HEK293 (cell line): ENCODE measurements at regions not wholly inside any gene's neighbourhood (a gene's known extent, or its start where the extent isn't known, plus 50 kb on each side); places are given as distances from the start of the nearest gene placed in this dataset.

Experiments used
- CTCF ChIA-PET: fragments of 350-600 bp; formaldehyde crosslinking; extraction: SDS; loops from one replicate; lab custom pipeline; 2021; ENCODE audit warnings: antibody characterized with exemption; lab: Yijun Ruan, JAX
- POLR2A ChIA-PET: fragments of 300-600 bp; formaldehyde crosslinking; extraction: SDS; loops from one replicate; lab custom pipeline; 2020; ENCODE audit warnings: antibody characterized with exemption, inconsistent platforms; lab: Yijun Ruan, JAX
- H3K27ac ChIP-seq: fragments of 200-500 bp; sonication (Bioruptor generic); 2 replicates; pipeline ENCODE4 v1.5.1; 2014; ENCODE audit warnings: low read depth, low read length, control low read depth, inconsistent platforms; ENCODE audit errors: extremely low read depth
- H3K36me3 ChIP-seq, 2 experiments: fragments of 200-500 bp in 1 of 2; sonication (Bioruptor generic) in 1 of 2; 1 replicate in 1 of 2; 2 replicates in 1 of 2; pipeline ENCODE4 v1.5.1; 2014 to 2017; ENCODE audit warnings: inconsistent platforms in 2 of 2, low read length in 2 of 2; ENCODE audit not compliant: control insufficient read depth in 2 of 2, insufficient read depth in 1 of 2
- H3K4me1 ChIP-seq: fragments of 200-500 bp; sonication (Bioruptor generic); 2 replicates; pipeline ENCODE4 v1.5.1; 2014; ENCODE audit warnings: mild to moderate bottlenecking, low read length, inconsistent platforms; ENCODE audit not compliant: control insufficient read depth, insufficient read depth
- H3K4me3 ChIP-seq: 2 replicates; pipeline ENCODE4 v1.5.1; 2011; ENCODE audit warnings: low read depth, mild to moderate bottlenecking, control low read depth, low read length, moderate library complexity
- H3K9me3 ChIP-seq: fragments of 200-500 bp; sonication (Bioruptor generic); 2 replicates; pipeline ENCODE4 v1.5.1; 2014; ENCODE audit warnings: low read depth, low read length, inconsistent platforms; ENCODE audit not compliant: control insufficient read depth, insufficient read depth
- CTCF ChIP-seq: fragments of 450-650 bp; formaldehyde crosslinking; IDR thresholded peaks from 2 replicates; pipeline ENCODE4 v1.5.1; 2016; ENCODE audit warnings: missing biosample characterization, missing genetic modification characterization
- EGR2 ChIP-seq: fragments of 450-650 bp; formaldehyde crosslinking; IDR thresholded peaks from 2 replicates; pipeline ENCODE4 v1.5.1; 2016; ENCODE audit warnings: low read depth, missing biosample characterization, missing genetic modification characterization
- IKZF3 ChIP-seq: fragments of 450-650 bp; IDR thresholded peaks from 2 replicates; pipeline ENCODE4 v1.5.0; 2018; ENCODE audit warnings: missing biosample characterization, mild to moderate bottlenecking, missing genetic modification characterization, moderate library complexity
- PRDM1 ChIP-seq: fragments of 450-650 bp; formaldehyde crosslinking; IDR thresholded peaks from 2 replicates; pipeline ENCODE4; 2016; ENCODE audit warnings: missing biosample characterization, missing genetic modification characterization
- RBAK ChIP-seq: fragments of 450-650 bp; formaldehyde crosslinking; IDR thresholded peaks from 2 replicates; pipeline ENCODE4 v1.5.1; 2016; ENCODE audit warnings: missing biosample characterization, missing genetic modification characterization
- TSHZ1 ChIP-seq: fragments of 450-650 bp; formaldehyde crosslinking; IDR thresholded peaks from 2 replicates; pipeline ENCODE4 v1.5.1; 2016; ENCODE audit warnings: missing biosample characterization, missing genetic modification characterization, borderline replicate concordance
- ZFHX2 ChIP-seq: fragments of 450-650 bp; formaldehyde crosslinking; conservative IDR thresholded peaks from 2 replicates; pipeline ENCODE4 v1.5.1; 2016; ENCODE audit warnings: missing biosample characterization, missing genetic modification characterization
- ZNF121 ChIP-seq: fragments of 450-650 bp; formaldehyde crosslinking; IDR thresholded peaks from 2 replicates; pipeline ENCODE4 v1.5.1; 2016; ENCODE audit warnings: missing biosample characterization, missing genetic modification characterization
- ZNF2 ChIP-seq: fragments of 450-650 bp; formaldehyde crosslinking; IDR thresholded peaks from 2 replicates; pipeline ENCODE4 v1.5.1; 2016; ENCODE audit warnings: missing biosample characterization, missing genetic modification characterization
- ZNF426 ChIP-seq: fragments of 450-650 bp; formaldehyde crosslinking; IDR thresholded peaks from 2 replicates; pipeline ENCODE4 v1.5.1; 2017; ENCODE audit warnings: missing biosample characterization, missing genetic modification characterization, mild to moderate bottlenecking, inconsistent platforms, moderate library complexity
- ZNF473 ChIP-seq: fragments of 450-650 bp; formaldehyde crosslinking; IDR thresholded peaks from 2 replicates; pipeline ENCODE4 v1.5.1; 2017; ENCODE audit warnings: missing biosample characterization, missing genetic modification characterization
- ZNF560 ChIP-seq: fragments of 450-650 bp; formaldehyde crosslinking; IDR thresholded peaks from 2 replicates; pipeline ENCODE4 v1.5.1; 2017; ENCODE audit warnings: missing biosample characterization, missing genetic modification characterization, borderline replicate concordance
- ZNF580 ChIP-seq: fragments of 450-650 bp; formaldehyde crosslinking; IDR thresholded peaks from 2 replicates; pipeline ENCODE4 v1.5.1; 2016; ENCODE audit warnings: missing biosample characterization, missing genetic modification characterization
- ZNF629 ChIP-seq: fragments of 450-650 bp; formaldehyde crosslinking; IDR thresholded peaks from 2 replicates; pipeline ENCODE4 v1.5.1; 2017; ENCODE audit warnings: missing biosample characterization, missing genetic modification characterization
- ZNF707 ChIP-seq: fragments of 450-650 bp; formaldehyde crosslinking; IDR thresholded peaks from 2 replicates; pipeline ENCODE4 v1.5.1; 2016; ENCODE audit warnings: missing biosample characterization, missing genetic modification characterization
- ZNF776 ChIP-seq: fragments of 450-650 bp; formaldehyde crosslinking; IDR thresholded peaks from 2 replicates; pipeline ENCODE4 v1.5.0; 2017; ENCODE audit warnings: missing biosample characterization, missing genetic modification characterization, borderline replicate concordance
- ZNF792 ChIP-seq: fragments of 450-650 bp; formaldehyde crosslinking; IDR thresholded peaks from 2 replicates; pipeline ENCODE4 v1.5.1; 2016; ENCODE audit warnings: missing biosample characterization, missing genetic modification characterization
- ZSCAN4 ChIP-seq: fragments of 450-650 bp; formaldehyde crosslinking; IDR thresholded peaks from 2 replicates; pipeline ENCODE4 v1.5.1; 2017; ENCODE audit warnings: missing biosample characterization, missing genetic modification characterization

GRCh38 chr5:36384845-36385244 is 83.1 kb upstream of the RANBP3L start (continued):
- TF ChIP-seq ZNF707 (tag by site-specific recombination) (no peak), IKZF3 (no peak), ZNF792 (no peak)

- TF ChIP-seq ZNF2 (tag by site-specific recombination) (no peak), ZFHX2 (tag by site-specific recombination) (peak; percentile 81), EGR2 (tag by site-specific recombination) (peak; percentile 88)
- CTCF ChIA-PET, result interaction anchor here (0.9 to 1.3 kb wide), 2 partner anchors 9 to 78 kb away, joined by 3 read pairs; no protein-coding TSS in a partner anchor
- POLR2A ChIA-PET, result no interaction called here
- Histone ChIP-seq H3K36me3 (no peaks in the 10 kb centered on the region), H3K27ac (no peak overlapping the region), H3K9me3 (no peaks in the 10 kb centered on the region), H3K4me1 (no peaks in the 10 kb centered on the region), H3K4me3 (no peak overlapping the region)
Observed at GRCh38 chr5:36385495-36385894, 83.8 kb upstream of the RANBP3L start.

GRCh38 chr5:36388288-36388687 is 86.6 kb upstream of the RANBP3L start:
- Histone ChIP-seq H3K4me3 (no peak overlapping the region), H3K27ac (no peak overlapping the region), H3K9me3 (no peaks in the 10 kb centered on the region), H3K4me1 (peaks cover 2% of the 10 kb centered on the region; the same call in 1 of the 2 replicates), H3K36me3 (no peaks in the 10 kb centered on the region)
- ChIA-PET POLR2A (no interaction called here), CTCF (interaction anchor here (0.7 to 3.1 kb wide), 5 partner anchors 10 to 454 kb away, joined by 3 to 8 read pairs (median 3); no protein-coding TSS in a partner anchor)
- no peak for TF ChIP-seq ZNF473 (tag by site-specific recombination)

GRCh38 chr5:36389245-36389644 is 87.5 kb upstream of the RANBP3L start:
- Histone ChIP-seq H3K36me3 (no peaks in the 10 kb centered on the region), H3K4me1 (peaks cover 2% of the 10 kb centered on the region; the same call in 1 of the 2 replicates), H3K9me3 (no peaks in the 10 kb centered on the region), H3K27ac (no peak overlapping the region), H3K4me3 (no peak overlapping the region)
- TF ChIP-seq CTCF (peak; percentile 11; the same call in 1 of the 2 replicates), ZNF560 (tag by site-specific recombination) (no peak), ZNF426 (tag by site-specific recombination) (no peak), ZNF629 (tag by site-specific recombination) (no peak), ZNF580 (tag by site-specific recombination) (no peak), TSHZ1 (no peak), RBAK (tag by site-specific recombination) (no peak), ZSCAN4 (tag by site-specific recombination) (0 out of 2 replicates have a peak, but pooled peaks have one; percentile 36), ZNF121 (tag by site-specific recombination) (no peak), ZNF776 (tag by site-specific recombination) (0 out of 2 replicates have a peak, but pooled peaks have one; percentile 27), PRDM1 (tag by site-specific recombination) (no peak)
- POLR2A ChIA-PET, result no interaction called here
- CTCF ChIA-PET, result interaction anchor here (0.6 to 3.1 kb wide), 5 partner anchors 11 to 836 kb away, joined by 3 to 8 read pairs (median 3); no protein-coding TSS in a partner anchor
